ENCODE measurements at regions not wholly inside any gene's neighbourhood (a gene's known extent, or its start where the extent isn't known, plus 50 kb on each side); places are given as distances from the start of the nearest gene placed in this dataset.

- TF ChIP-seq, protein P1, sequence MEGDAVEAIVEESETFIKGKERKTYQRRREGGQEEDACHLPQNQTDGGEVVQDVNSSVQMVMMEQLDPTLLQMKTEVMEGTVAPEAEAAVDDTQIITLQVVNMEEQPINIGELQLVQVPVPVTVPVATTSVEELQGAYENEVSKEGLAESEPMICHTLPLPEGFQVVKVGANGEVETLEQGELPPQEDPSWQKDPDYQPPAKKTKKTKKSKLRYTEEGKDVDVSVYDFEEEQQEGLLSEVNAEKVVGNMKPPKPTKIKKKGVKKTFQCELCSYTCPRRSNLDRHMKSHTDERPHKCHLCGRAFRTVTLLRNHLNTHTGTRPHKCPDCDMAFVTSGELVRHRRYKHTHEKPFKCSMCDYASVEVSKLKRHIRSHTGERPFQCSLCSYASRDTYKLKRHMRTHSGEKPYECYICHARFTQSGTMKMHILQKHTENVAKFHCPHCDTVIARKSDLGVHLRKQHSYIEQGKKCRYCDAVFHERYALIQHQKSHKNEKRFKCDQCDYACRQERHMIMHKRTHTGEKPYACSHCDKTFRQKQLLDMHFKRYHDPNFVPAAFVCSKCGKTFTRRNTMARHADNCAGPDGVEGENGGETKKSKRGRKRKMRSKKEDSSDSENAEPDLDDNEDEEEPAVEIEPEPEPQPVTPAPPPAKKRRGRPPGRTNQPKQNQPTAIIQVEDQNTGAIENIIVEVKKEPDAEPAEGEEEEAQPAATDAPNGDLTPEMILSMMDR (IDR thresholded peaks at IDR 0.05 in 8 of 11, conservative IDR thresholded peaks at IDR 0.05 in 3 of 11) = no peak
- TF ChIP-seq POLR2A (IDR thresholded peaks at IDR 0.05) = no peak
These were observed 492.6 kb downstream of the BCOR start for GRCh38 chrX:39605183-39605582.

Data from spleen (tissue), 7 donors.